HG02840 (cell line): ENCODE measurements at regions not wholly inside any gene's neighbourhood (a gene's known extent, or its start where the extent isn't known, plus 50 kb on each side); places are given as distances from the start of the nearest gene placed in this dataset.

Source experiments
- ATAC-seq: cut with Tn5 transposase; IDR thresholded peaks from one replicate; pipeline ENCODE4 v1.9.1; 2021; ENCODE audit warnings: mild to moderate bottlenecking, moderate library complexity, moderate number of reproducible peaks; ENCODE audit not compliant: unreplicated experiment, low FRiP score

DNA sequence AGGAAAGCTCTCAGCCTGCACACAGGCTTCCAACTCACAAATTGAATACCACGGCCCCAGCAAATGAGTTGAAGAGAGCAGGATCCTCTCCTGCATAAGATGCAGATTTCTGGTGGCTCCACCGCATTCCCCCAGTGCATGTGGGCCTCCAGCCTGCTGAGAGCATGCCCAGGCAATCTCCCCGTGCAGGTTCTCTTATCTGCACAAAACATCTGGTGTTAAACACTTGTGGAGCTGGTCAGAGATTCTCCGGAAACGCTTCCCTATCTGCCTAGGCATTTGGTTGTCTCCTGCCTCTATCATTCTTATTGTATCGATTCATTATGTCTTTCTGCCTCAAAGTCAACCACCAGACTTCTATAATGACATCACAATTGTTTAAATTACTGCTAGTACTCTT, 1349.0 kb upstream of the B3GALT2 start:
- ATAC-seq = no peak

DNA sequence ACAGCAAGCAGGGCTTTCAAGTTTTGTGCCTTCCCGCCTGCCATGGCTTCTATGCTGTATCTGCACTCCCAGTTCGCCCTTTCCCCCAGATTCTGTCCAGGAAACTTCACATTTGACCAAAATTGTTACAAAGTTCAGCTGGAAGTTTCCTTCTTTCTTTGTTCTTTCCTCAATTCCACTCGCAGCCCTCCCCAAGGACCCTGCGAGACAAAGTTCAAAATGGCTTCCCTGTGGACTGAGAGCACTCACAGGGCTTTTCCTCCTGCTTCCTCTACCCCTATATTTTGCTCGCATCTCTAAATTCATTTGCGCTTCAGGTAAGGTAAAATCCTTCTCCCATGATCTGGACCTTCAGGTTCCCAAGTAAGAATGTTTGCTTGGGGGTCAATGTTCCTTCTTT, 1348.4 kb upstream of the B3GALT2 start:
- ATAC-seq = no peak

DNA sequence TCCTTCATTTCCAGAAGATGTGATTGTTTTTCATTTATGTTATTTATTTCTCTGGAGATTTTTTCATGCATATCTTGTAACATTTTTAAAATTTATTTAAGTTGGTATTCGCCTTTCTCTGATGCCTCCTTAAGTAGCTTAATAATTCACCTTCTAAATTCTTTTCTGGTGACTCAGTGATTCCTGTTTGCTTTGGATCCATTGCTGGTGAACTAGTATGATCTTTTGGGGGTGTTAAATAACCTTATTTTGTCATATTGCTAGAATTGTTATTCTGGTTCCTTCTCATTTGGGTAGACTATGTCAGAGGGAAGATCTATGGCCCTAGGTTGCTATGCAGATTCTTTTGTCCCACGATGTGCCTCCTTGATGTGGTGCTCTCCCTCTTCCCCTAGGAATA, 1347.2 kb upstream of the B3GALT2 start:
- no peak for ATAC-seq

DNA sequence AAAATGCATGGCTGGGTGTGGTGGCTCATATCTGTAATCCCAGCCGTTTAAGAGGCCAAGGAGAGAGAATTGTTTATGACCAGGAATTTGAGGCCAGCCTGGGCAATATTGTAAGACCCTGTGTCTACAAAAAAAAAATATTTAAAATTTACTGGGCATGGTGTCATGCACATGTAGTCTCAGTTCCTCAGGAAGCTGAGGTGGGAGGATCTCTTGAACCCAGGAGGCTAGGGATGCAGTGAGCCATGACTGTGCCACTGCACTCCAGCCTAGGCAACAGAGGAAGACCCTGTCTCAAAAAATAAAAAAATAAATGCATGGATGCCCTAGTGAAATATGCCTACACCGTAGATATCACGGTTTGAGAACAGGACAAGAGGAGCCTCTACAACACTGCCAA, 1331.2 kb upstream of the B3GALT2 start:
- no peak for ATAC-seq

DNA sequence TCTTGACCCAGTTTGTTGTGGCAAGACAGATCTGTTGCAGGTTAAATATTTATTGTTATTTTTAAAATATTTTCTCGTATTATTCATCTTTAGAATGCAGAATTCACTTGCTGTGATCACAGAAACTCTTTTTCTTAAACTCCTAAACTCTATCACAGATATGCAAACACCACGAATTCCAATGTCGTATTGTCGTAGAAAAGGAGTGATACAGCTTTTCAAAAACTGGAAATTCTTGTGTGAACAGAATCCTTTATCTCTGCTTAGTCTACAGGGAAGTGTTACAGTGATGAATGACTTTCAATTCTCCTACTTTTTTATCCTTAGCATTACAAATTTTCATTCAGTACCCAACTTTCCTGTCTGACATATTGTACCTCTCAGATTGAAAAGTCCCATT, 1329.5 kb upstream of the B3GALT2 start:
- no peak for ATAC-seq

DNA sequence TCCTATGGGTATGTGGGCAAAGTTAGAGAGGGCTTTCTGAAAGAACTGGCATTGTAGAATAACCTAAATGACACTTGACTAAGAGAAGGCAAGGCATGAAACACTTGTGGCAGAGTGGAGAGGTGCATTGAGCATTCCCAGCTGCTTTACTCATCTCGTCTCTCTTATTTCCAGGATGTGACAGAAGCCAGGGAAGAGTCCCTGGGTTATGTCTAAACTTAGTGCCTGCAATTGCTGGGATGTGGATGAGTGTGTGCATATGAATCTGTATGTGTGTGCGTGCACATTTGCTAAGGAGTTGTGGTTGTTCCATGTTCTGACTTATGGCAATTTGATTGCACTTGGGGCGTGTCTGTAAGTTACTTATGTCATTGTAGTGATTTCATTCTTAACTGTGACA, 1326.5 kb upstream of the B3GALT2 start:
- no peak for ATAC-seq

DNA sequence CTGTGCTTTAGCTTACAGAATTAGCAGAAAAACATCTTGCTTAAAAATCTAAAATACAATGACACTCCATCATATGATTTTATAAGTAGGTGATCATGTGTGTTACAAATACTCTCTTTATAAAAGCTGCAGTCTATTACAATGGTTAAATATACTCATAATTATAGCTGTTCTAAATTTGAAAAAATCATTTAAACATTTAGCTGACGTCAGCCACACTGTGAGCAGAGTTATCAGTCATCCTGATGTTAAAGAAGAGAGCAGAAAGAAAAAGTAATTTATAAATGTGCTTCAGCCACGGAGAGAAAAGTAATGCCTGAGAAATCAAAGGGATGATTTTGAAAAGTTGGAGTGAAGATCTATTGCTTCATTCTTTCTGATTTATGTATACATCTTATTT, 1325.9 kb upstream of the B3GALT2 start:
- no peak for ATAC-seq

DNA sequence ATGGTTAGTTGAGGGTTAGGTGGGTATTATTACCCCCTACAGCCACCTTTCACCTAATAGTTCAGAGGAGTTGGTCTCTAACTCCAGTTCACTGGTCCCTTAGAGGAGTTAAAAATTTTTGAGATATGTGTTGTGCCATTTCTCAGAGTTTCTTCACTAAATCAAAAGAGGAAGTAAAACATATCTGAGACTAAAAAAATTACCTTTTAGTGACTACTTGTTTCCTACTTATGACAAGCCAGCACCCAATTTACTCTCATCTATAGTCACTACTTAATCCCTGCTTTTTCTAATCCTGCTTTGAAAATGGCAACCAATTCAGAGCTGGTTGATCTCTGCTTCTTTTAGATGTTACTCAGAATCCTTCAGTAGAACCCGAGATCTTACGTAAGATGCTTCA, 1316.8 kb upstream of the B3GALT2 start:
- no peak for ATAC-seq

DNA sequence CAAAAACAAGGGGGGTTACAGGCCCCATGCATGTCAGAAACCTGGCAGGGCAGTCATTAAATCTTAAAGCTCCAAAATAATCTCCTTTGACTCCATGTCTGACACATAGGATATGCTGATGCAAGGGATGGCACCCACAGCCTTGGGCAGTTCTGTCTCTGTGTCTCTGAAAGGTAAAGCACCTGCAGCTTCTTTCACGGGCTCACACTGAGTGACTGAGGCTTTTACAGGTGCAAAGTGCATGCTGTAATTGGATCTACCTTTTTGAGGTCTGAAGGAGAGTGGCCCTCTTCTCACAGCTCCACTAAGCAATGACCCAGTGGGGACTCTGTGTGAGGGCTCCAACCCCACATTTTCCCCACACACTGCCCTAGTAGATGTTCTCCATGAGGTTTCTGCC, 1309.0 kb upstream of the B3GALT2 start:
- ATAC-seq = no peak

DNA sequence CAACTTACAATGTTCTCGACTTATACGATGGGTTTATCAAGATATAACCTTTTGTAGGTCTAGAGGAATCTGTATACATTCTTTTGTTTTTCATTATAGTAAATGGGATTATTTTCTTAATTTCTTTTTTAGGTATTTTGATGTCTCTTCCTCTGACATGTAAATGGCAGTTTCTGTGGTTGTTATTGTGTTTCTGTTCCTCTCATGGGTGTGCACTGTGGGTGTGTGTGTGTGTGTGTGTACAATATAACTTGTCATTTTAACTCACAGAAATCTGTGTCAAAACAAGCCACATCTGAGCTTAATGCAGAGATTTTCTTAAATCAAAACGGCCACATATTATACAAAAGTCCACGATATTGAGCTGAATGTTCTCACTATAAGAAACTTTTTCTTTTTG, 1300.8 kb upstream of the B3GALT2 start:
- no peak for ATAC-seq

DNA sequence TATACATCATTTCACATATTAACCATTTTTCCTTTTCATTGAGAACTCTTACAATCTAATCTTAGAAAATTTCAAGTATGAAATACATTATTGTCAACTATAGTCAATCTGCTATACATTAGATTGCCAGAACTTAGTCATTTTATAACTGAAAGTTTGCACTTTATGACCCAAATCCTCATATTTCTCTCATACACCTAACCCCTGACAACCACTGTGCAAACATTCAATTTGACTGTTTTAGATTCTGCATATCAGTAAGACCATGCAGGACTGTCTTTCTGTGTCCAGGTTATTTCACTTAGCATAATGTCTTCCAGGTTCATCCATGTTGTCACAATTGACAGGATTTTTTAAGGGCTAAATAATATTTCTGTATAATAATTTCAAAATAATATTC, 1299.0 kb upstream of the B3GALT2 start:
- no peak for ATAC-seq

DNA sequence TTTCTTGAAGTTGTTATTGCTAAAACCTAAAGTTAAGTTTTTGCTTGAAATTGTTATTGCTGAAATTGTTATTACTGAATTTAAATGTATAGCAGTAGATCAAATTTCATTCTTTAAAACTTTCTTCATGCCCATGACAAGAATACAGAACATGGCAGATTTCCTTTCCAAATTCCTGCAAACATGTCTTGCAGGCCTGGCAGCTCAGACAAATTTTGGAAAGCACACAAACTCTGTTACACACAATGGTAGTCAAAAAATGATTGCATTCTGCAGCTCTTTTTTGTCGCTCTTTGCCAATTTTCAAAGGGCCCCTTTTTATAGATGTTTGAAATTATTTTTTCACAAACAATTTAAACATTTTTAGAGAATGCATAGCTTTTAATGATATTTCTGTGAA, 1292.3 kb upstream of the B3GALT2 start:
- no peak for ATAC-seq

DNA sequence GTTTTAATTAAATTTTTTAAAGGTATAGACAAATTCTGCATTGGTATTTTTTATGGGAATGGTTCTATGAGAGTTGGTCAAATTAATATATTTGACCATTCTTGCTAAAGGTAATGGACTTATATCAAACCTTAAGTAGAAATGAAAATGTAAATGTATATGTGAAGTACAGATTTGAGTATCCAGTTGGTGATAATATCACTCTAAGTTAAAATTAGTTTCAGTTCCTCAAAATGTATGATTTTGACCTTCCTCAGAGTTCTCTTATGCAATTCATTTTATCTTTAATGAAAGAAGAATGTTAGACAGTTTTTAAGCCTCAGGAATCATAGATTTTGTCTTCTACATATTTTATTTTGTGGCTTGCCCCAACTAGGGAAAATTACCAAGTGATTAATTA, 1291.5 kb upstream of the B3GALT2 start:
- ATAC-seq = peak; percentile 92

DNA sequence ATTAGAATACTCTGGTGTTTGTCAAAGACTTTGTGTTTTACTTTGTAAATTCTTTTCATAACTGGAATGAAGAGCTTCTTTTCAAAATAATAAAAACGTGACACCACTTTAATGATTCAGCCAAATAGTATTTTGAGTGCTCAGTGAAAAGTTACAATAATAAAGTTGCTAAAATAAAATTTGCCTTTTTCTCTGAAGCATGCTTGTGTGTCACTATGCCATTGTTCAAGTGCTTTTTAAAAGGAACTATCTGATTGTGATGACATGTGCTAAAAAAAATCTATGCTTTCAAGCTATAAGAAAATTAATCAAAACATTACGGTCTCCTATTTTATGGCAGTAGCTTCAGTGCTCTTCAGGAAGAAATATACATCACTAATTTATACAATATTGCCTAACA, 1290.5 kb upstream of the B3GALT2 start:
- no peak for ATAC-seq

DNA sequence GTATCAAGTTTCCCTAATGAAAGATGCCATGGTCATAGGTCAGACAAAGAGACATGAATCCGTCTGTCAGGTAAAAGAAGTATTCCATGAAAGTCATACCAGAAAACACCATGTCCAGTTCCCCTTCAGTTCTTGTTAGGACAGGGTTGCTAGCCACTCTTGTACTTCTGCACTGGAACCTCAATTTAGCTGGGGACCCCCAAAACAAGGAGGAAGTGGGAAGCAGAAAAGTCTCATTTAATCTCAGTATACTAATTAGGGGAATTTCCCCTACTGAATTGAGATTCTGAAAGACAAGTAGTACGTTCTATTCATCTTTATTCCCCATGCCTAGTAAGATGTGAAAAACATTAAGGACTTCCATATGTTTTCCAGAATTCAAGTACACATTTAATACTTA, 1289.9 kb upstream of the B3GALT2 start:
- ATAC-seq = no peak

DNA sequence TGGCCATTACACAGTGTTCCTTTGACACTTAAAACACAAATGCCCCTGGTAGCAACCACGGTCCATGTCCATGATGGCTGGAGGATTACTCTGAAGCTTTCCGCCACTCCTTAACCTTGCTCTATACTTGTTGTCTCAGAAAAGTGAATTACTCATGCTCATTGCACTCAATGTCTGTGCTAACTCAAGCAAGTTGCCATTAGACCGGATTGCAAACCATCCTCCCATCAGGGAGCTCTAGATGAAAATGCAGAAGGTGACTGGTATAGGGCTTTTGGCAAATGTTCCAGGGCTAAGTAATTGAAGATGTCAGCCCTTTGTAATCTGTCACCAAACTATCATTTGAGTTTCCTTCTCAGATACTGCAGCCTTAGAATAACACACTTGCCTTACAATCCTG, 1288.3 kb upstream of the B3GALT2 start:
- no peak for ATAC-seq

DNA sequence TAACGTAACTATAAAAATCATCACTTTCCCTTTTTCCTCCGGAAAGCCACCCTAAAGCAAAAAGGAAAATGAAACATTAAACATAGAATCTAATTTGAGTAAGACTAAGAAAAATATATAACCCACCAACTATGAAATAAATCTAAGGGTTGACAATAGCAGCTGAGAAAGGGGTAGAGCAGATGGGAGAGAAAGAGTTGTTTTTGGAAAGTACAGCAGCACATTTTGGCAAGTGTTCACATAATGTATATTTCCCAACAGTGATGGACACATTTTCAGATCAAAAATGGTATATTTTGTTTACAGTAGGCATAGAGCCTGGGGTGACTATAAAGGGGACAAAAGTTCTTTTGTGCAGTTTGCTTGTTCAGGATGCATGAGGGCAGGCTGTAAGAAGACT, 1287.4 kb upstream of the B3GALT2 start:
- ATAC-seq = no peak

DNA sequence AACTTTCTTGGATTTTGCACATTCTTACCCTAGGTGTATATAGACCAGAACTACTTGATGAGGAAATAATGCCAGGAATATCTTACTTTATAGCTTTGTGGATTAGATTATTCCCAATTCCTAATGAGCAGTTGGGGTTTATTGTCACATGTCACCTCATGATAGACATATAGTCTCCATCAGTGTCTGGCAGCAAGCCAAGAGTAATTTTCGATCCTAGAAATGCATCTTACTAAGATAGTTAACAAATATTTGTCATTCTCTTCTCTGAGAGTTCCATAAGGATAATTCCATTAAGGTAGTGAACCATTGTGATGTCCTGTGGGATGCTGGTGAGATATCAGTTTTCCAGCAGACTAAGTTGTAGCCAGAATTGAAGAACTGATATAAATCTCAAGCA, 1282.9 kb upstream of the B3GALT2 start:
- no peak for ATAC-seq

DNA sequence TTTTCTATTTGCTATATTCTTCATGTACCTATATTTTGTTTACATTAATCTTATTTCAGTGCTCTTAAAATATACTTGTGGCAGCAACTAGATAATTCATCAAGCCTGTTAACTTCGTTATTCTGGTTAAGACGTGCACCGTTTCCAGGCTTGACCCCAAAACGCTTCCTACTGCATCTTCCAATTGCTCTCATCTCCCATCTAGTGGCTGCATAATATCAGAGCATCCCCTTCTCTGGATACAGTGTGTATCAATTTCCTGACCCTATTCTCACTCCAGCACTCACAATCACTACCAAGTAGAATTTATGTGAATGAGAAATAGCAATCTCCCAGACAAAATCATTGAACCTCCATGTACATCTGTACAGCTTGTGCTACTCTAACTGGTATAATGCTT, 1280.3 kb upstream of the B3GALT2 start:
- ATAC-seq = no peak

DNA sequence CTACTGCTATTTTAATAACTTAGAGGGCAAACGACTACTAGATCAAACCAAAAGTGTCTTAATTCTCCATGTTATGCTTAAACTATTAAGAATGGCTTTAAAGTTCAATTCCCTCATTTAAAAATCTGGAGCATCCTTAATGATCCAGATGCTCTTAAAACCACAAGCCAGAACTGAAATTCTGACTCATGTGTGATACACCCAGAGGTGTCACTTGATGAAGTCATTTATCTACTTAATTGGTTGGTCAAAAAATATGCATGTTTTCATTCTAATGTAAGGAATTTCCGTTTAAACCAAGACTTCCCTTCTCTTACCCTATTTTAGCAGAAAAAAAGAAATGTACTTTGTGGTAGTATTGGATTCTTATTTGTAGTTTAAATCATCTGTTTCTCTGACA, 1261.2 kb upstream of the B3GALT2 start:
- no peak for ATAC-seq

DNA sequence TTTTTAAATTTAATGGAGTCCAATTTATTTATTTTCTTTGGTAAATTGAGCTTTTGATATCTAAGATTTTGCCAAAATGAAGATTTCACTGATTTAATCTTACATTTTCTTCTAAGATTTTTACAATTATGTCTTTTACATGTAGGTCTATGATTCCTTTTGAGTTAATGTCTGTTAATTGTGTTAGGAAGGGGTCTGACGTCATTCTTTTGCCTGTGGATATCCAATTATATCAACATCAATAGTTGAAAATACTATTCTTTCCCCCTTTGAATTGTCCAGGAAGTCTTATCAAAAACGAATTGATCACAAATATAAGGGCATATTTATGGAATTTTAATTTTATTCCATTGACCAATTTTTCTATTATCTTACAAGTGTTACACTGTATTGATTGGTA, 1258.8 kb upstream of the B3GALT2 start:
- ATAC-seq = no peak

DNA sequence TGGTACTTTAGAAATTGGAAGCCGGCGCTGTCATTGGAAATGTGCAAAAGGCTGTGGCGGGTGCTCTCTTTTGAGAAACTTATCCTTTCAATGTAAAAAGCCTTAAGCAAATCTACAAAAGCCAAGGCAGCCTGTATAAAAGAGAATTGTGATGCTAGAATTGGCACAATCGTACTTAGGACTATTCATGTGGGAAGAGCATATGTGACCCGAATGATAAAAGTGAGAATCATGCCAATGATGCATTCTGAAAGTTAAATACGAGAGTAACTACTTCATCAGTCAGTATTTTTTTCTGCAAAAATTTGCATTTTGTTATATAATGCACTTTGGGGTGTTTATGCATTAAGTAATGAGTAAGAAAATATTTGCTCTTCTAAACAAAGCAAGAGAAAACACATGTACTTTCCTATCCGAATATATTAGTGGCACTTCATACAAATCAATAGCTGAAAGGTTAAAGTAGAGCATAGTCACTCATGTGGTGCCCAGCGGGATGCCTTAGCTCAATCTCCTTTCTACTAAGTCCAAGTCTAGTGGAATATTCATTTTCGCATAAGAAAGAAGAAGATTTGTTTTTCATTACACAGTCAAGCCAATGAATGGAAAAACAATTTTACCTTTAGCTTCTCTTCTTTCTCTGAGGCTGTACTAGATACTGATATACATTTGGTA, 1256.6 kb upstream of the B3GALT2 start:
- no peak for ATAC-seq

DNA sequence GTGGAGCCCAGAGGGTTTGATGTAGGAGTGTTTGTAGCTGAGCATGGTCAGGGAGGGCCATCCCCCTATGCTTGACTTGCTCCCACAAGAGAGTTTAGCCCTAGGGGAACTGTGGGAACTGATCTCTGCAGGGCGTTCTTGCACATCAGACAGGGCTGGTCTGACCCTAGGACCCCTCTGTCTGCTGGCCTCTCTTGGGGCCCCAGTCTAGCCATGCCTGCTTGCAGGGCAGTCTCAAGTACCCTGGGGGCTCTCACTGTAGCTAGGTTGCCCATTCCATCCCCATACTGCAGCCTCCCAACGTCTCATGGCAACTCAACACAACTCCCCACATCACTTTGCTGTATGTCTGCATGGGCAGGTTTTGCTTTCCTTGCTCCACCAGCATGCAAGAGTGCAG, 1250.7 kb upstream of the B3GALT2 start:
- no peak for ATAC-seq
